Astrocyte (in vitro differentiated cells and primary cell): ENCODE measurements at regions not wholly inside any gene's neighbourhood (a gene's known extent, or its start where the extent isn't known, plus 50 kb on each side); places are given as distances from the start of the nearest gene placed in this dataset.

ENCODE experiments used
- EZH2 ChIP-seq: IDR thresholded peaks from 2 replicates; pipeline ENCODE4 v1.6.1; 2012; ENCODE audit warnings: mild to moderate bottlenecking, low read length, inconsistent platforms; ENCODE audit not compliant: insufficient read depth
- TF ChIP-seq, protein P1 (sequence below): IDR thresholded peaks from 2 replicates; pipeline ENCODE4 v1.5.1; 2011; ENCODE audit warnings: low read depth, mild to moderate bottlenecking, inconsistent platforms, low read length, moderate library complexity; ENCODE audit not compliant: insufficient read depth

DNA sequence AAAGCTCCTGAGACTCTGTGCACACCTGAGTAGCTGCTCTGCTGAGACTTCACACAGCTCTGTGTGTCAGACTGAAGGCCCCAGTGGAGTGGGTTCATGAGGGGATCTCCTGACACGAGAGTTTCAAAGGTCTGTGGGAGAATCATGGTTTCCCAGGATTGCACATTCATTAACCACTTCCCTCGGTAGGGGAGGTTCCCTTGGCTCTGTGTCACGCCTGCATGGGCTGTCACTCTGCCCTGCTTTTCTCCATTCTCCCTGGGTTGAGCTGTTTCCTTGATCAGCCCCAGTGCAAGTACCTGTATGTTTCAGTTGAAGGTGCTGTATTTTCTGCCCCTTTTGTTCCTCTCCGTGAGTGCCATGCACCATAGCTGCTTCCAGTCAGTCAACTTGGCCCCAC is 236.9 kb downstream of the EPM2A start:
- TF ChIP-seq, protein P1, sequence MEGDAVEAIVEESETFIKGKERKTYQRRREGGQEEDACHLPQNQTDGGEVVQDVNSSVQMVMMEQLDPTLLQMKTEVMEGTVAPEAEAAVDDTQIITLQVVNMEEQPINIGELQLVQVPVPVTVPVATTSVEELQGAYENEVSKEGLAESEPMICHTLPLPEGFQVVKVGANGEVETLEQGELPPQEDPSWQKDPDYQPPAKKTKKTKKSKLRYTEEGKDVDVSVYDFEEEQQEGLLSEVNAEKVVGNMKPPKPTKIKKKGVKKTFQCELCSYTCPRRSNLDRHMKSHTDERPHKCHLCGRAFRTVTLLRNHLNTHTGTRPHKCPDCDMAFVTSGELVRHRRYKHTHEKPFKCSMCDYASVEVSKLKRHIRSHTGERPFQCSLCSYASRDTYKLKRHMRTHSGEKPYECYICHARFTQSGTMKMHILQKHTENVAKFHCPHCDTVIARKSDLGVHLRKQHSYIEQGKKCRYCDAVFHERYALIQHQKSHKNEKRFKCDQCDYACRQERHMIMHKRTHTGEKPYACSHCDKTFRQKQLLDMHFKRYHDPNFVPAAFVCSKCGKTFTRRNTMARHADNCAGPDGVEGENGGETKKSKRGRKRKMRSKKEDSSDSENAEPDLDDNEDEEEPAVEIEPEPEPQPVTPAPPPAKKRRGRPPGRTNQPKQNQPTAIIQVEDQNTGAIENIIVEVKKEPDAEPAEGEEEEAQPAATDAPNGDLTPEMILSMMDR = no peak
- no peak for TF ChIP-seq EZH2
